DMS153 treated with DMSO at 0.1 percent for 48 hours (cell line): ENCODE measurements at regions not wholly inside any gene's neighbourhood (a gene's known extent, or its start where the extent isn't known, plus 50 kb on each side); places are given as distances from the start of the nearest gene placed in this dataset.

ENCODE experiments used
- DNase-seq: peaks from one replicate; lab custom pipeline; 2025; ENCODE audit not compliant: unreplicated experiment; lab: John Stamatoyannopoulos, UW

DNA sequence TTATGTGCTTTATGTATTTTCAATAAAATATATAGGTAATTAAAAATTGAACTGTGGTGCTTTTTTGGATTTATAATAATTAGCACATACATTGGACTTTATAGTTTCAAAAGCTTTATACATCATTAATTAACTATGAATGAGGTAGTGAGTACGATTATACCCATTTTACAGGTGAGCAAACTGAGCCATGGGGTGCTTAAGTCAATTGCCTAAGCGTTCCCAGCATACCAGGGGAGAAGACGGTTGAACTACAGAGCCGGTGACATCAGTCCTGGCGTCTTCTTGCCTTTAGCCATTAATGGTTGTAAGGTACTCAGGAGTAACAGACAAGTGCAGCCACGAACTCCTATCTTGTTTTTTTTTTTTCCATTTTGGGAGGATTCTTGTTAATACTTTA is 172.8 kb downstream of the GATA3 start:
- DNase-seq = no peak

DNA sequence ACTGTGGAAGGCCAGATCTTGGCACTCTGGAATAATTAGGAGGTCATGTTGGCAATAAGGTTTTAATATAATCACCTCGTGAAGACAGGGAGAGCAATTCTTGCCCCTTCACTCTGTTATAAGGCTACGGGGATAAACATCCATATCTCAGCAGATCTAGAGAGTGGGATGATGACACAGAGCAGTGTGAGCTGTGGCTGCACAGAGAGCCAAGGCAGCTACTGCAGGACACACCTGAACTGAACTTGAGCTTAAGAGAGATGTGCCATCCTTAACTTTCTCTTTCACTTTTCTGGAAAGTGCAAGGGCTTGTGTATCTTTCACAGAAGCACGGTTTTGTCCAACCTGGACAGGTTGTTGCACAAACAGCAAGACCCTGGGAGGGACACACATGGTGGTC is 174.7 kb downstream of the GATA3 start:
- DNase-seq = no peak

DNA sequence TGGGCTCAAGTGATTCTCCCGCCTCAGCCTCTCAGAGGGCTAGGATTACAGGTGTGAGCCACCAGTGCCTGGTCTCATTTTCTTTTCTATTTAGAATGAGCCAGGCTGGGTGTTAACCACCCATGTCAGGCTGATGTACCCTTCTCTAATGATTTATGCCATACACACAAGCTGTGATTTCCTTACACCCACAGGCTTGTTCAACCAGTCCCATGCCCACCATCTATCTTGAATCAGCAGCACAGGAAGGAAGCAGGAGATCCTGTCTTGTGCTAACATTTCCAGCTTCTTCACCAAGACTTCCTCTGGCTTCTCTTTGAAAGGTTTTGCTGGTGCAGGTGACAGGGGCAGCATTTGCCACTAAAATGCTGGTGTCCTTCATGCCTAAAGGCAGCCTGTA is 176.4 kb downstream of the GATA3 start:
- no peak for DNase-seq

DNA sequence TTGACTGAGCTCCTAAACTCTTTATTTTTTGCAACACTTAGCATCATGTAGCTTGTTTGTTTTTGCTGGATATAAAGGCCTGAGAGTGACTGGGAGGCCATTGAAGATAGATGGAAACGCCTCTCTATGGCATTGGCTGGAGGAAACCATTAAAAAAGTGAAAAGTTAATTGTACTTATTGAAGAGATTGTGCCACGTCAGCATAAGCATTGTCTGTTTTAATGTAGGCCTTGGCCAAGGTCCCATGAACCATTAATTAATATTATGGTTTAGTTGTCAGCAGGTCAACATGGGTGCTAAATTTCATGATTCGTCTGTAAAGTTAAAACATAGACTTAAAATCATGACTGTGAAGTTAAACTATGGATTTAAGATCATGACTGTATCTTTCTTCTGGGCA is 178.6 kb downstream of the GATA3 start:
- DNase-seq = no peak

DNA sequence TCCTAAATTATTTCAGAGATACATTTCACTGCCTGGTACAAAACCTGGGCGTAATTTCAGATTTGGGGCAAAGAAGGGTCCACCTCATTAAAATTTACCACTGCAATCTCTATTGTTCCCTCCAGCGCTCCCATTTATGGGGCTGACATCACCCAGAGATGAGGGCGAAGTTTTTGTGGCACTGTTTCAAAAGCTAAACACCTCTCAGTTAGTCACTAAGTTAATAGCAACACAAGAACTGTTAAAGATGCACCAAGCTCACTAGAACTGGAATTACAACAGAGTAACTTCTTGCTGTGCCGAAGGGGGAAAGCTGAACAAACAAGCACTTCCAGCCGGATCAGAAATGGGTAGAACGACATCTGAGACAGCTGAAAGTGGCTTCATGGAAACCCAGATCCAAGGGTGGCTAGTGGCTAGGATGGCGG is 179.4 kb downstream of the GATA3 start:
- DNase-seq = no peak

DNA sequence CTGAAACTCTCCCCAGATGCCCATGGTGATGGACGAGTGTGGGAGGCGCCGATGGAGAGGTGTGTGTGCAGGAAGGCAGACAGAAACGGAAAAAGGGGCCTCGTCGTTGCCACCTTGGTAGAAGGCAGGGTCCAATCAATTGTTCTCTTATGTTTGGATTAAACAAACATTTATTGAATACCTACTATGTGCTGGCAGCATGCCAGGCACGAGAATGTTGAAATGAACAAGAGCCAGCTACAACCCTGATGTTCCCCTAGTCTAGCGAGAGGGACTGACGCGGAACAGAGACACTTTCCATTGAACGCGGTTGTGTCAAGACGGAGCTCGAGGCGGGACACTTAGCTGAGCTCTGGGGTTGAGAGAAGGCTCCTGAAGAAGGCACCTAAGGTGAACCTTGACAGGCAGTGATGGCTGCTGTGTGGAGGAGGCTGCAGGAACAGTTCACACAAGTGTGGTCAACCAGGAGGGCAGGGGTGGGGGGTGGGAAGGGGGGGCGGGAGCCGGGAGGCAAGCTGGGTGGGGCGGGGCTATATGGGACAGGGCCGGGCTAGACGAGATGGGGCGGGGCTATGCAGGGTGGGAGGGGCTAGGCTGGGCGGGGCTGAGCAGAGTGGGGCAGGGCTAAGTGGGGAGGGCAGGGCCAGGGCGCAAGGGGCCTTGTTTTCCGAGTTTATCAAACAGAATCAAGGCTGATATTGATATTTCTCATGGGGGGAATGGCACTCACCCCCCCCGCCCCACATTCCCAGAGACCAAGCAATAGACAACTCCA is 181.0 kb downstream of the GATA3 start:
- DNase-seq = no peak

GRCh38 chr10:8238986-8239385 is 184.5 kb downstream of the GATA3 start:
- no peak for DNase-seq

DNA sequence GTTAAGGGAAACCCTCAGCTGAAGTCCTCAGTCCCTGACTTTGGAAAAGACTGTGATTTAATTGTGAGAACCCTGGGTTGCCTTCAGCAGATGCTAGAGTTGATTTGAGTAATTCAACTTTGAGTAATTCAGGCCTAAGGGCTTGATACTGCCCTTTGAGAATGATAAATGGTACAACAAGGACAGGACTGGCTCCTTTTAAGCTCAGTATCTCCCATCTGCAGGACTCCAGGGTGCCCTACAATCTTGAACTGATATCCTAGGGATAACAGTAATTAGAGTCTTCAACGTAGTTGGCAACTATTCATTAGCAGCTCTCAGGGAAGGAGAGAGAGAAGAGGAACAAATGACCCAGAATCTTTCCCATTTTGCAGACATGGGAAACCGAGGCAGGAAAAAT is 186.4 kb downstream of the GATA3 start:
- no peak for DNase-seq

DNA sequence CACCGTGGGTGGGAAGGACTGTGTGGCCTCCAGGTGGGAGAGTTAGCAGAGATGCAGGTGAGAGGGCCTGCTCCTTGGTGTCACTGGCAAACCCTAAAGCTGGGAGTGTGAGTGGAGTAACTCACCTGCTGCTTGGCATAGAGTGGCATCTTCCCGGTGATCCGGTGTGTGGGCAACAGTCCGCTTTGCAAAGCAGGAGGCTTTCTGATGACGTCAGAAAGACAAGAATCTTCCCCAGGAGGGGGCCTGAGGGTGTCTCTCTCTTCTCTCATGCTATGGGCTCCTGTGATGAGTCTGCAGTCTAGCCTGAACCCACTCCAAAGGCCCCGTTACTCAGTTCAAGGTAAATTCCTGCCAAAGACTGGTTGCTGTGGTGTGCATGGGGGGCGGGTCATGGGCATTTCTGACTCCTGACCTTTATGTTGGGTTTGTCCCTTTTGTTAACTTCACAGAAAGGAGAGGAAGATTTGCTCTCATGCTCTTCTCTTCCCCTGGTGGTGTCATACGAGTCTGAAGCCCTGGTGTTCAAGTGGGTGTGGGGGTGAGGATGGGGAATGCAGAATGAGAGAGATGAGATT is 187.9 kb downstream of the GATA3 start:
- DNase-seq = no peak

DNA sequence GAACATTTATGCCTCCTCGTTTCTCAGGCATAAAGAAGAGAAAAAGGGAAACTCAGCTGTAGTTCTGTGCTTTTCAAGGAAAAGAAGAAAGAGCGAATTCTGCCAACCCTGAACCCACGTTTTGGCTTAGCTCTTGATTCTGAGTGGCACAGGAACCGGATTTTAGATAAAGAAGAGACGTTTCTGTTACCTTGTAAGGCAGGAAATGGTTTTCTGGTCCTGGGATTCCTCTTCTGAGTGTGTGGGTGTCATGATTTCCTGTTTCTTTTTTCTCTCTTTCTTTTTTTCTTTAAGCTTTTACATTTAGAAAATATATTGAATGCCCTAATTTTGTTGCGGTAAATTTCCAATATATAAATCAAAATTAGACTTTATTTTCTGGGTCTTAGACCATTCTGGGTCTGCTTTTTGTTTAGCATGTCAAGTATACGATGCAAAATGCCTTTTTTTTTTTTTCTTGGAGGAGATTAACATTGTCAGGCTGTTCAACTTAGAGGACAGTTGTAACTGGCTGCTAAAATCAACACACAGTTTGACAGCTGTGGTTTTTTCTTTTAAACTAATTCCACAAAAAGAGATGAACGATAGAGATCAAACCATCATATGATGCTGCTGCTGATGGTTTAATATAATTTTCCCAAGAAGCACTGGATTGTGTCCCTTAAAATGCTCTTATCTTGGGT is 190.8 kb downstream of the GATA3 start:
- no peak for DNase-seq

- DNase-seq = no peak
Measured at GRCh38 chr10:8245814-8246142, 191.3 kb downstream of the GATA3 start.

DNA sequence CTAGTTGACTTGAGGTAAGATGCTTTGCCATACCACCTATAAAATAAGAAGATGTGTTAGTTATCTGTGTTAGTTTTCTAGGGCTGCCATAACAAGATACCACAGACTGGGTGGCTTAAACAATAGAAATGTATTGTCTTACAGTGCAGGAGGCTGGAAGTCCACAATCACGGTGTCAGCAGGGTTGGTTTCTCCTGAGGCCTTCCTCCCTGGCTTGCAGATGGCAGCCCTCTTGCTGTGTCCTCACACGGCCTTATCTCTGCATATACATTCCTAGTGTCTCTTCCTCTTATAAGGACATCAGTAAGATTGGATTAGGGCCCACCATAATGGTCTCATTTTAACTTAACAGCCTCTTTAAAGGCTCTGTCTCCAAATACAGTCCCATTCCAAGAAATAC is 192.1 kb downstream of the GATA3 start:
- DNase-seq = no peak

DNA sequence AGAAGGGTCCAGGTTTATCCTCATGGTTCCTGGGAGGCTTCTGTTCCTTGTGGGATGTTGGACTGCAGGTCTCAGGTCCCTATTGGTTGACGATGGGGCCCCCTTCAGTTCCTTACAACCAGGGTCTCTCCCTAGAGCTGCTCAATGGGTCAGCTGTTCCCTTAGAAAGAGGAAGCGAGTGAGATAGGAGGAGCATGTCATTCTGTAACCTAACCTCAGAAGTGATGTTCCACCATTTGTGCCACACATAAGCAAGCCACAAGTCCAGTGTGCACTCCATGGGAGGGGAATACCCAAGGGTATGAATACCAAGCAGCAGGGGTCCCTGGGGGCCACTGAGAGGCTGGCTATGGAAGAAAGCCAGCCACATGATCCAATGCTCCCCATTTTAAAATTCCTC is 192.7 kb downstream of the GATA3 start:
- no peak for DNase-seq

DNA sequence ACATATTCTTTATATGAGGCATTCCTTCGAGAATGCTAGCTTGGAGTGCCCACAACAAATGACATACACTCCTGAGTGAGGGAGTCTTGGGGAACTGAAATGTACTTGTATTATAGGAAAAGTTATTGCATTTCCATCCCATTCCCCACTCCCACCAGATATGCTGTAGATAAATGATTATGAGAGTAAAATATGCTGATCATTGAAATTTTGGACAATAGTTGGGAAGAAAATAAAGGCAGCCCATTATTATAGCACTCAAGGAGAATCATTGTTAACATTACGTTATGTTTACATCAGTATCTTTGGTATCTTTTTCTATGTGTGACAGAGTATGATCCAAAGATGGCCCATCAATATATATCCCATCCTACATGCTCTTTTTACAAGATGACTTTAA is 194.4 kb downstream of the GATA3 start:
- DNase-seq = no peak

GRCh38 chr10:8254350-8254749 is 199.9 kb downstream of the GATA3 start:
- no peak for DNase-seq

- no peak for DNase-seq
Measured at GRCh38 chr10:8255301-8255700, 200.8 kb downstream of the GATA3 start.

DNA sequence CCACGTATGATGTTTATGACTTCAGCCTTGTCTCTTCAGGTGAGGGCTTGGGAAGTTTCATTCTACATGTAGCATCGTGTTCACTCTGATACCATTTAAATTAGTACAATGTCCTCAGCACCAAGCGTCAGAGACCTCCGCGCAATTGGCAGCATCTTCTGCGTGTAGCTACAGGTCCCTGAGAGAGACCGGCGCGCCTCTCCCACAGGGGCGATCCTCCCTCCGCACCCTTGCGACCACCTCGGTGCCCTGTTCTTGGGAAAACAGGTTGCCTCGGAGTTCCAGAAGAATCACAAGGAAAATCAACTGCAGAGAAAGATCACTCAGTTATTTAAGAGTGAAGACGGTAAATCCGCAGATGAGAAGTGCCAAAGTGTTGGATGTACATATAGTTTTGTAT is 206.2 kb downstream of the GATA3 start:
- DNase-seq = no peak

DNA sequence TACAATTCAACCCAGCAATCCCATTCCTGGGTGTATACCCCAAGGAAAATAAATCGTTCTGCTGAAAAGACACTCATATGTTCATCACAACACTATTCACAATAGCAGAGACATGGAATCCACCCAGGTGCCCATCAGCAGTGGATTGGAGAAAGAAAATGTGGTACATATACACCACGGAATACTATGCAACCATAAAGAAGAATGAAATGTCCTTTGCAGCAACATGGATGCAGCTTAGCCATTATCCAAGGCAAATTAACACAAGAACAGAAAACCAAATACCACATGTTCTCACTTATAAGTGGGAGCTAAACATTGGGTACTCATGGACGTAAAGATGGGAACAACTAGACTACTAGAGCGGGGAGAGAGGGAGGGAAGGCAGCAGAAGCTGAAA is 207.8 kb downstream of the GATA3 start:
- no peak for DNase-seq

DNA sequence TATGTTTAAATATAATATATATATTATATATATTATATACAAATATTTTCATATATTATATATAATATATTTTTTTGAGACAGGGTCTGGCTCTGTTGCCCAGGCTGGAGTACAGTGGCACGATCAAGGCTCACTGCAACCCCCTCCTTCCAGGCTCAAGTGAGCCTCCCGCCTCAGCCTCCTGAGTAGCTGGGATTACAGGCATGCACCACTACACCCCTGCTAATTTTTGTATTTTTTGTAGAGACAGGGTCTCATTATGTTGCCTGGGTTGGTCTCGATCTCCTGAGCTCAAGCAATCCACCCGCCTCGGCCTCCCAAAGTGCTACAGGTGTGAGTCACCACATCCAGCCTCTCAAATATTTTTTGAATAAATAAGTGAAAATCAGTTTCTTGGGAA is 215.5 kb downstream of the GATA3 start:
- no peak for DNase-seq

DNA sequence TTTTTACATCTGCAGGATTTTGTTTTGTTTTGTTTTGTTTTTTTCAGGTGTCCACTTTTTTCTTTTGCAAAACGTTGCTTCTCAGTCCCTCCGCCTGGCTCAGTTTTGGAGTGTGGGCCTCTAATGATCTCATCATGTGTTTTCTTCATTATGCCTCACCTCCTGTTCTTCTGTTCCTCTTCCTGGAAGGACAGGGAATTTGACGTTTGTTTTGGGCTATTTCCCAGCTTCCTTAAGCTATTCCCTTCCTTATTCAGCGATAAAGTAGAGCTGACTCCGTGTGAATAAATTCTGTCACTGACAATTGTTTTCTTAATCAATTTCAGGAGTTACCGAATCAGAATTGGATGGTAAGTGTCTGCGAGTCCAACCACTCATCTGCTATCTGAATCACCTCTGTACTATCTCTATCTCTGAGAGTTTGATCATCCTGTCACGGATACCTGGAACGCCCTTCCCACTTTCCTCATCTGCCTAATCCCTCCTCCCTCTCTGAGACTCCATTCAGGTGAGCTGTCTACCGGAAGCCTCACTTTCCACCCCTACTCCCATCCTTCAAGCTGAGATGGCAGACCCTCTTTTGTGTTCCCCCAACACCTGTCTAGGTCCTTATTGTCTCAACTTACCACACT is 218.4 kb downstream of the GATA3 start:
- no peak for DNase-seq

DNA sequence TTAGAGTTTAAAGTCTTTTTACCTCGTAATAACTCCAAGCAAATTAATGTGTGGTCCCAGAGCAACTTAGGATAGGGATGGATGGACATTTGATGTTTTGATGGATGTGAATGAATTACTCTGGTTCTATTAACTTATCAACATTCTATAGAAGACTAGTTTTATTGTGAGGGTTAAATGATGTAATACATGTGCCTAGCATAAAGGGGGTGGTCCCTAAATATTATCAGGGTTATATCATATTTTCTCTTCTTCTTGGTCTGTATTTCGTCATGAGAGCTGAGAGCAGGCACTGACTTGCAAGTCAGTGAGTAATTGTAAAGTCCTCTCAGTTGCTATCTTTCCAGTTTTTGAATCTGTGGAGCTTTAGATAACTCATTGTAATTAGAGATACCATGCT is 219.3 kb downstream of the GATA3 start:
- DNase-seq = no peak

DNA sequence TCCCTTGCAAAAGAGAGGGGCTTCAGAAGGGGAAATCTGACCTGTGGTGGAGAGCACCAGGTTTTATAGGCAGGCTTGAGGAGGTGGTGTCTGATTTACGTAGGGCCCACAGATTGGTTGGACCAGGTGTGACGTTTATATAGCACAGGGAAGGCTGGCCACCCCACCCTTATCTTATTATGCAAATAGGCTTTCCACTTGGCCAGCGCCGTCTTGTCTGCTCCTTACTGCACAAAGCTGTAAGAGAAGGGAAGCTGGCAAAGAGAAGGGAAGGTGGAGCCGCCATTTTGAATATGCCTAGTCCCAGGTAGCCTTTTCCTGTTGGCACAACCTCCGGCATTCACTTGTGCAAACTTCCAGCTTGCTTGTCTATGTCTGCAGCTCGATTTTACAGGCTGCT is 221.4 kb downstream of the GATA3 start:
- DNase-seq = no peak
